ENCODE measurements at regions not wholly inside any gene's neighbourhood (a gene's known extent, or its start where the extent isn't known, plus 50 kb on each side); places are given as distances from the start of the nearest gene placed in this dataset.

DNA sequence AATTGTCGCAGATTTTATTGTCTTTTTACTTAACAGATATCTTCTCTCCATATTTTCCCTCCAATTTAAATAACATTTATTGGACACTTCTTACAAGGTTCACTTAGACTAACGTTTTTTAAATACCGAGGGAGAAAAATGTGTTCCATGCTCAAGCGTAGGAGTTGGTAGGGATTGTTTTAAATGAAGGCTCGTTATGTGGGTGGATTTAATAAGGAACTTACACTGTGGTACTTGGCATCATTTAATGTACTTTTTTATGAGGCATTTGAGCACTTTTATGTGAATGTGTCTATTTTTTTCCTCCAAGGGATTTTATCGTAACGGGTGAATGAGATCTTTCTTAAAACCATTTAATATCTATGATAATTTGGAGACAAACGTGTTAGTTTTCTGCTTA, 125.0 kb upstream of the MTHFD1L start:
- ChIA-PET CTCF (interaction anchor here (1.4 to 1.8 kb wide), 3 partner anchors 43 to 54 kb away, joined by 5 to 13 read pairs (median 6); no protein-coding TSS in a partner anchor), POLR2A (no interaction called here)
- no peaks in the 10 kb centered on the region for H3K36me3 ChIP-seq (ENCODE audit: control insufficient read depth in 2 of 2, insufficient read depth in 1 of 2, low read length in 2 of 2)
- H3K4me3 ChIP-seq (ENCODE audit: low read depth, low read length), result no peak overlapping the region
- TF ChIP-seq ZNF843 (tag by site-specific recombination; IDR thresholded peaks at IDR 0.05) (peak; percentile 40; the same call in 1 of the 2 replicates), EGR2 (tag by site-specific recombination; IDR thresholded peaks at IDR 0.05; ENCODE audit: low read depth) (peak; percentile 66), ZNF391 (tag by site-specific recombination; IDR thresholded peaks at IDR 0.05; ENCODE audit: borderline replicate concordance, low read depth) (no peak), ZNF426 (tag by site-specific recombination; IDR thresholded peaks at IDR 0.05) (no peak), OVOL3 (tag by site-specific recombination; IDR thresholded peaks at IDR 0.05) (0 out of 2 replicates have a peak, but pooled peaks have one; percentile 45), ZNF148 (tag by site-specific recombination; IDR thresholded peaks at IDR 0.05; ENCODE audit: borderline replicate concordance) (no peak), SP3 (tag by site-specific recombination; IDR thresholded peaks at IDR 0.05) (0 out of 2 replicates have a peak, but pooled peaks have one; percentile 2), ZNF140 (tag by site-specific recombination; IDR thresholded peaks at IDR 0.05) (no peak), BCL11B (tag by site-specific recombination; IDR thresholded peaks at IDR 0.05; ENCODE audit: low read depth) (0 out of 2 replicates have a peak, but pooled peaks have one; percentile 33), MZF1 (tag by site-specific recombination; IDR thresholded peaks at IDR 0.05; ENCODE audit: borderline replicate concordance) (peak; percentile 62; the same call in 1 of the 2 replicates), ZFHX2 (tag by site-specific recombination; conservative IDR thresholded peaks at IDR 0.05) (peak; percentile 78)
- TF ChIP-seq, protein P1, sequence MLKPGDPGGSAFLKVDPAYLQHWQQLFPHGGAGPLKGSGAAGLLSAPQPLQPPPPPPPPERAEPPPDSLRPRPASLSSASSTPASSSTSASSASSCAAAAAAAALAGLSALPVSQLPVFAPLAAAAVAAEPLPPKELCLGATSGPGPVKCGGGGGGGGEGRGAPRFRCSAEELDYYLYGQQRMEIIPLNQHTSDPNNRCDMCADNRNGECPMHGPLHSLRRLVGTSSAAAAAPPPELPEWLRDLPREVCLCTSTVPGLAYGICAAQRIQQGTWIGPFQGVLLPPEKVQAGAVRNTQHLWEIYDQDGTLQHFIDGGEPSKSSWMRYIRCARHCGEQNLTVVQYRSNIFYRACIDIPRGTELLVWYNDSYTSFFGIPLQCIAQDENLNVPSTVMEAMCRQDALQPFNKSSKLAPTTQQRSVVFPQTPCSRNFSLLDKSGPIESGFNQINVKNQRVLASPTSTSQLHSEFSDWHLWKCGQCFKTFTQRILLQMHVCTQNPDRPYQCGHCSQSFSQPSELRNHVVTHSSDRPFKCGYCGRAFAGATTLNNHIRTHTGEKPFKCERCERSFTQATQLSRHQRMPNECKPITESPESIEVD (tag by site-specific recombination; IDR thresholded peaks at IDR 0.05), result peak; percentile 75
- peaks cover 9% of the 10 kb centered on the region for H3K4me1 ChIP-seq (ENCODE audit: control insufficient read depth, insufficient read depth, low read length)
- H3K9me3 ChIP-seq (ENCODE audit: control insufficient read depth, insufficient read depth, low read depth, low read length), result no peaks in the 10 kb centered on the region
- H3K27ac ChIP-seq (ENCODE audit: extremely low read depth, low read depth, low read length), result no peak overlapping the region

- Histone ChIP-seq H3K4me3 (ENCODE audit: low read depth, low read length) (no peak overlapping the region), H3K36me3 (ENCODE audit: control insufficient read depth in 2 of 2, insufficient read depth in 1 of 2, low read length in 2 of 2) (no peaks in the 10 kb centered on the region), H3K4me1 (ENCODE audit: control insufficient read depth, insufficient read depth, low read length) (peaks cover 16% of the 10 kb centered on the region), H3K9me3 (ENCODE audit: control insufficient read depth, insufficient read depth, low read depth, low read length) (no peaks in the 10 kb centered on the region), H3K27ac (ENCODE audit: extremely low read depth, low read depth, low read length) (no peak overlapping the region)
- ChIA-PET CTCF (interaction anchor here (0.6 to 1.8 kb wide), 20 partner anchors 8 to 323 kb away, joined by 3 to 13 read pairs (median 4); no protein-coding TSS in a partner anchor), POLR2A (interaction anchor here (1.1 kb wide), 1 partner anchor 141 kb away, joined by 3 read pairs; no protein-coding TSS in a partner anchor)
- peak; percentile 22; the same call in 1 of the 2 replicates for TF ChIP-seq ZNF654 (tag by site-specific recombination; IDR thresholded peaks at IDR 0.05; ENCODE audit: low read depth)
- no peak for TF ChIP-seq ZNF629 (tag by site-specific recombination; IDR thresholded peaks at IDR 0.05)
- no peak for TF ChIP-seq ZNF473 (tag by site-specific recombination; IDR thresholded peaks at IDR 0.05)
- TF ChIP-seq ZNF169 (tag by site-specific recombination; IDR thresholded peaks at IDR 0.05), result no peak
These were observed 123.8 kb upstream of the MTHFD1L start for GRCh38 chr6:150741633-150742200.
